OCI-LY7 (cell line): ENCODE measurements at regions not wholly inside any gene's neighbourhood (a gene's known extent, or its start where the extent isn't known, plus 50 kb on each side); places are given as distances from the start of the nearest gene placed in this dataset.

Source experiments
- BruUV-seq: library from RNA; stranded (reverse); fragments of 400-500 nt; replicated peaks from 2 replicates; lab custom pipeline; 2021; lab: Mats Ljungman, UMichigan
- CTCF ChIA-PET: fragments of 300-600 bp; sonication (Branson Sonifier 250); formaldehyde crosslinking; loops from one replicate; lab custom pipeline; 2022; ENCODE audit warnings: antibody characterized with exemption; ENCODE audit not compliant: unreplicated experiment; lab: Charles Lee
- POLR2A ChIA-PET: fragments of 300-600 bp; sonication (Branson Sonifier 250); formaldehyde crosslinking; loops from one replicate; lab custom pipeline; 2022; ENCODE audit warnings: antibody characterized with exemption; lab: Charles Lee
- DNase-seq: peaks from one replicate; pipeline ENCODE4 v3.0.0-alpha.2; 2015; ENCODE audit warnings: low spot score
- H2AFZ ChIP-seq: fragments of 200-600 bp; sonication (generic), shearing (Covaris generic); 2 replicates; pipeline ENCODE4 v1.6.1; 2014; ENCODE audit warnings: mild to moderate bottlenecking, antibody characterized with exemption, low read length, moderate library complexity
- H3K27ac ChIP-seq: fragments of 200-600 bp; sonication (generic); 2 replicates; pipeline ENCODE4 v1.5.1; 2014; ENCODE audit warnings: mixed run types, low read depth, mild to moderate bottlenecking, moderate library complexity, low read length, inconsistent platforms; ENCODE audit not compliant: poor library complexity, severe bottlenecking
- H3K36me3 ChIP-seq: fragments of 200-600 bp; sonication (generic); 2 replicates; pipeline ENCODE4 v1.6.1; 2014; ENCODE audit warnings: mild to moderate bottlenecking, antibody characterized with exemption, low read length, moderate library complexity, mixed read lengths; ENCODE audit not compliant: insufficient read depth
- H3K4me1 ChIP-seq: fragments of 200-600 bp; sonication (generic); 2 replicates; pipeline ENCODE4 v1.5.1; 2014; ENCODE audit warnings: mild to moderate bottlenecking, low read length; ENCODE audit not compliant: insufficient read depth, poor library complexity, severe bottlenecking
- H3K4me2 ChIP-seq: fragments of 200-600 bp; sonication (generic); 2 replicates; pipeline ENCODE4 v1.6.1; 2014; ENCODE audit warnings: mild to moderate bottlenecking, low read length
- H3K4me3 ChIP-seq: fragments of 200-600 bp; sonication (generic); 2 replicates; pipeline ENCODE4 v1.5.1; 2014; ENCODE audit warnings: mild to moderate bottlenecking, low read depth, low read length; ENCODE audit not compliant: poor library complexity, severe bottlenecking
- H3K79me2 ChIP-seq: fragments of 200-600 bp; sonication (generic); 2 replicates; pipeline ENCODE4 v1.6.1; 2016; ENCODE audit warnings: low read depth, mild to moderate bottlenecking, low read length, moderate library complexity, mixed read lengths; ENCODE audit not compliant: insufficient read depth
- H3K9me2 ChIP-seq: fragments of 200-600 bp; sonication (generic); 2 replicates; pipeline ENCODE4 v1.6.1; 2016; ENCODE audit warnings: mild to moderate bottlenecking, low read length, mixed read lengths; ENCODE audit not compliant: insufficient read depth
- H3K9me3 ChIP-seq: fragments of 200-600 bp; sonication (generic); 2 replicates; pipeline ENCODE4 v1.6.1; 2014; ENCODE audit warnings: mild to moderate bottlenecking, mixed run types, low read length, mixed read lengths
- H4K20me1 ChIP-seq: fragments of 200-600 bp; sonication (generic); 2 replicates; pipeline ENCODE4 v1.6.1; 2014; ENCODE audit warnings: mild to moderate bottlenecking, antibody characterized with exemption, low read length, moderate library complexity, mixed read lengths; ENCODE audit not compliant: insufficient read depth
- EZH2phosphoT487 ChIP-seq: fragments of 200-600 bp; sonication (generic); IDR thresholded peaks from 2 replicates; pipeline ENCODE4 v1.6.1; 2018; ENCODE audit warnings: low read depth, borderline replicate concordance, mild to moderate bottlenecking, mixed run types, antibody characterized with exemption, low read length, moderate library complexity, mixed read lengths
- intact Hi-C: fragments of 100-400 bp; cut with micrococcal nuclease; formaldehyde crosslinking; loops from one replicate; pipeline ENCODE4 v1.10.0; 2022; ENCODE audit not compliant: unreplicated experiment
- TF ChIP-seq, protein P1 (sequence below): fragments of 200-600 bp; sonication (generic); conservative IDR thresholded peaks from 2 replicates; pipeline ENCODE4 v1.5.1; 2014; ENCODE audit warnings: mild to moderate bottlenecking, antibody characterized with exemption, low read length, moderate library complexity, mixed read lengths

GRCh38 chr3:194761384-194761783 lies 75.7 kb downstream of the FAM43A start:
- Histone ChIP-seq H4K20me1 (no peaks in the 10 kb centered on the region), H3K4me3 (no peak overlapping the region), H3K9me3 (no peaks in the 10 kb centered on the region), H3K4me1 (no peaks in the 10 kb centered on the region), H3K27ac (no peak overlapping the region), H3K36me3 (no peaks in the 10 kb centered on the region), H3K9me2 (no peaks in the 10 kb centered on the region), H3K4me2 (no peak overlapping the region), H2AFZ (no peak overlapping the region), H3K79me2 (no peaks in the 10 kb centered on the region)
- no TSS peak for BruUV-seq
- TF ChIP-seq, protein P1, sequence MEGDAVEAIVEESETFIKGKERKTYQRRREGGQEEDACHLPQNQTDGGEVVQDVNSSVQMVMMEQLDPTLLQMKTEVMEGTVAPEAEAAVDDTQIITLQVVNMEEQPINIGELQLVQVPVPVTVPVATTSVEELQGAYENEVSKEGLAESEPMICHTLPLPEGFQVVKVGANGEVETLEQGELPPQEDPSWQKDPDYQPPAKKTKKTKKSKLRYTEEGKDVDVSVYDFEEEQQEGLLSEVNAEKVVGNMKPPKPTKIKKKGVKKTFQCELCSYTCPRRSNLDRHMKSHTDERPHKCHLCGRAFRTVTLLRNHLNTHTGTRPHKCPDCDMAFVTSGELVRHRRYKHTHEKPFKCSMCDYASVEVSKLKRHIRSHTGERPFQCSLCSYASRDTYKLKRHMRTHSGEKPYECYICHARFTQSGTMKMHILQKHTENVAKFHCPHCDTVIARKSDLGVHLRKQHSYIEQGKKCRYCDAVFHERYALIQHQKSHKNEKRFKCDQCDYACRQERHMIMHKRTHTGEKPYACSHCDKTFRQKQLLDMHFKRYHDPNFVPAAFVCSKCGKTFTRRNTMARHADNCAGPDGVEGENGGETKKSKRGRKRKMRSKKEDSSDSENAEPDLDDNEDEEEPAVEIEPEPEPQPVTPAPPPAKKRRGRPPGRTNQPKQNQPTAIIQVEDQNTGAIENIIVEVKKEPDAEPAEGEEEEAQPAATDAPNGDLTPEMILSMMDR: no peak
- no peak for TF ChIP-seq EZH2phosphoT487
- POLR2A ChIA-PET: no interaction called here
- CTCF ChIA-PET: no interaction called here
- DNase-seq: no peak
- intact Hi-C loops: no loop called here

DNA sequence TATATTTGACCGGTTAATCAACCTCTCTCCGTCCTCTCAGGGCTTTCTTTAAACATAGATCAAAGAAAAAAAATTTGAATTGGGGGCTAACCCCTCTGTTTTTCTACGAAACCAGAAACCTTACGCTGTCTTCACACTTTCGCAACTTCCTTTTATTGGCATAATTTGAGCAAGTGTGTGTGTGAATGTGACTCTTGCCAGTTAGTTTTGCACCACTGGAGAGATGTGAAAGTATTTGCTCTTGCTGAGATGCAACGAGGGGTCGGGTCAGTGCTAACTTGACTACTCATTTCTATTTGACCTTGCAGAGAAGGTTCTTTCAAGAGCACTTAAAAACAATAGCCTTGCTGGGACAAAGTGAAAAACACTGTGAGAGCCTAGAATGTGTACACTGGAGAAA lies 81.2 kb downstream of the FAM43A start:
- POLR2A ChIA-PET: interaction anchor here (0.6 kb wide), 1 partner anchor 17 kb away, joined by 3 read pairs; no protein-coding TSS in a partner anchor
- Histone ChIP-seq H3K9me2 (no peaks in the 10 kb centered on the region), H3K4me3 (no peak overlapping the region), H3K9me3 (no peaks in the 10 kb centered on the region), H3K27ac (no peak overlapping the region), H3K4me1 (peaks cover 15% of the 10 kb centered on the region), H3K79me2 (no peaks in the 10 kb centered on the region), H4K20me1 (no peaks in the 10 kb centered on the region), H2AFZ (no peak overlapping the region), H3K4me2 (no peak overlapping the region), H3K36me3 (no peaks in the 10 kb centered on the region)
- BruUV-seq: no TSS peak
- intact Hi-C loops: loop anchor here (5.0 kb wide), 1 partner anchor 280 kb away; the partner anchor contains the start of gene ATP13A3
- DNase-seq: no peak
- CTCF ChIA-PET: no interaction called here
- TF ChIP-seq, protein P1: no peak
- TF ChIP-seq EZH2phosphoT487: no peak

DNA sequence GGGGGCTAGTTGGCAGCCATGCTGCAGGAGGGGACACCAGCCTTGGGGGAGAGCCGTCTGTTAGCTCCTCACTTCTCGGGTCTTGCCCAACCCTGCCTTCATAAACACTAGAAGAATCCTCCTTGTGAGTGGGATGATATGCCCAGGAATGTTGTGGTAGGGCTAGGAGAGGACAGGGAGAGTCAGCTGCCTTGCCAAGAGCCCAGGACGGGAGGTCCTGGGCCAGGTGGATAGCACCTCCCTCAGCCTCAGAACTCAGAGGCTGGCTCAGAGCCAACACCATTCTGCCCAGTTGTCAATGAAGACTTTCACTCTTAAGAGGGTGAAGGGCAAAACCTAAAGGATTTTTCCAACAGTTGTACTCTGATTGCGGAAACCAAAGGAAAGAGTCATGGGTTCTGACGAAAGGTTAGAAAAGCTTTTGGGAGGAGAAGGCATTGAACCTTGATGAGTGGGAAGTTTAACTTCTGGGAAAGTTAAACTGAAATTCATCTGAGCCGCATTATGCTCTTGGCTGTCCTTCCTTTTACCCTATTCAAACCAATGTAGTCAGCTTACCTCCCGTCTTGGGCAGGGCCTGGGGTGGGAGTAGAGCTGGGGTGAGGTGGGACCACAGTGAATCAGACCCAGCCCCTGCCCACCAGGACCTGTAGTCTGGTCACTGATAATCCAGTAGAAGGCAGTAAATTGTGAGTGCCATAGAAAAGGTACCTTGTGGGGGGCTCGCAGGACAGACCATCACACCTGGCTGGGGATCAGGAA lies 81.9 kb downstream of the FAM43A start:
- no peaks in the 10 kb centered on the region for H4K20me1 ChIP-seq
- no peak overlapping the region for H3K27ac ChIP-seq
- CTCF ChIA-PET: no interaction called here
- peaks cover 15% of the 10 kb centered on the region for H3K4me1 ChIP-seq
- POLR2A ChIA-PET: interaction anchor here (0.6 kb wide), 2 partner anchors 18 to 184 kb away, joined by 3 read pairs; no protein-coding TSS in a partner anchor
- no peak overlapping the region for H2AFZ ChIP-seq
- BruUV-seq: no TSS peak
- H3K79me2 ChIP-seq: no peaks in the 10 kb centered on the region
- no peak overlapping the region for H3K4me3 ChIP-seq
- H3K36me3 ChIP-seq: no peaks in the 10 kb centered on the region
- TF ChIP-seq, protein P1: no peak
- no peak for TF ChIP-seq EZH2phosphoT487
- intact Hi-C loops: loop anchor here (5.0 kb wide), 1 partner anchor 280 kb away; the partner anchor contains the start of gene ATP13A3
- no peaks in the 10 kb centered on the region for H3K9me3 ChIP-seq
- no peak overlapping the region for H3K4me2 ChIP-seq
- DNase-seq: no peak
- no peaks in the 10 kb centered on the region for H3K9me2 ChIP-seq
